GM18867 (cell line): ENCODE measurements at regions not wholly inside any gene's neighbourhood (a gene's known extent, or its start where the extent isn't known, plus 50 kb on each side); places are given as distances from the start of the nearest gene placed in this dataset.
"Not testable (repeated sequence)": the region's sequence is repeated elsewhere in the genome, so short reads cannot be mapped to it uniquely, and the experiment has no call there.

Experiments used
- ATAC-seq: cut with Tn5 transposase; IDR thresholded peaks from one replicate; pipeline ENCODE4 v1.9.1; 2021; ENCODE audit warnings: mild to moderate bottlenecking, moderate library complexity; ENCODE audit not compliant: unreplicated experiment

- no peak for ATAC-seq
Measured at GRCh38 chr4:55251342-55251741, 94.7 kb upstream of the SRD5A3 start.

GRCh38 chr4:55251896-55252295 lies 94.1 kb upstream of the SRD5A3 start:
- no peak for ATAC-seq

GRCh38 chr4:55253948-55254593 lies 92.0 kb upstream of the SRD5A3 start:
- no peak for ATAC-seq

- ATAC-seq = no peak
Measured at GRCh38 chr4:55255179-55255578, 90.9 kb upstream of the SRD5A3 start.

GRCh38 chr4:55256787-55257186 lies 89.3 kb upstream of the SRD5A3 start:
- no peak for ATAC-seq

- no peak for ATAC-seq
Measured at GRCh38 chr4:55258152-55258865, 87.7 kb upstream of the SRD5A3 start.

DNA sequence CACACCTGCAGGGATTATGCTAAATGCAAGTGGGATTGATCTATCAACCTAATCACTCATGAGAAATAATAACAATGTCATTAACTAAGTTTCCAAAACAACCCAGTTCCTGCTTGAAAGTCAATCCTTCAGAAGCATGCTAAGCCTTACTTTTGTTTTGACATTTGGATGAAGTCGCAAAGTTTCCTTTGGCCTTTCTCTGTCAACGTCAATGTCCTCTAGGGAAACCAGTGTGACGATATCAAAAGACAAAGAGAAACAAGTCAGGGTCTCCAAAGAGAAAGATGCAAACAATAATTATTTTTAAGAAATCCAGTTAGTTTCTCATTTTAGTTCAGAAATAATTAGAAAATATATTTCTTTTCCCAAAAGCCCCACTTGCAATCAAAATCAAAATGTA lies 86.7 kb upstream of the SRD5A3 start:
- no peak for ATAC-seq

GRCh38 chr4:55269470-55269869 lies 76.6 kb upstream of the SRD5A3 start:
- no peak for ATAC-seq

GRCh38 chr4:55269995-55270394 lies 76.0 kb upstream of the SRD5A3 start:
- no peak for ATAC-seq

DNA sequence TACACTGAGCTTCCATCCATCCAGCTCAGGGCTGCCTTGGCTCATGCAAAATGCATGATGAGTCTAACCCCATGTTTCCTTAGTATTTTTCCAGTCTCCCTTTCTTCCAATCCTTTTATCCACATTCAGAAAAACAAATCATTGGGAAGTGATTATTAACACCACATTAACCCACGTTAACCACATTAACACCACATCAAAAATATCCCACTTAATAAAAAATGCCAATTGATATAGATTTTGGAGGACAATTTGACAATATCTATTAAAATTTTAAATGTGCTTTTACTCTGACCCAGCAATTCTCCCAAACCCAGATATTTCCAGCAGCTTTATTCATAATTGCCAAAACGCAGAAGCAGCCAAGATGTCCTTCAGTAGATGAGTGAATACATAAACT lies 75.6 kb upstream of the SRD5A3 start:
- ATAC-seq = no peak

DNA sequence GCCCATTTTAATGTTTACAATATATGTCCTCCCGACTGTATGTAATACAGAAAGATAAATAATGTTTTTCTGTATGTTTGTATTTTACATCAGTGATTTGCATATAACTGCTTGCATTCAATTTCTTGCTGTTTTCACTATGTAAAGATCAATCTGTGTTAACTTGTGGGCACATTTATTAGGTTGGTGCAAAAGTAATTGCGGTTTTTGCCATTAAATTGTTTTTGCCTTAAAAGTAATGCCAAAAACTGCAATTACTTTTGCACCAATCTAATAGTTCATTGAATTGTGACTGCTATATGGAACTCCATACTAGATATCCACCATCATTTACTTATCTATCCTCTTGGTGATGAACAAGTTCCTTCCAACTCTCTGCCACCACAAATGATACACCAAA lies 73.9 kb upstream of the SRD5A3 start:
- ATAC-seq = no peak

- no peak for ATAC-seq
Measured at GRCh38 chr4:55272589-55272988, 73.5 kb upstream of the SRD5A3 start.

- ATAC-seq = no peak
Measured at GRCh38 chr4:55277011-55277410, 69.0 kb upstream of the SRD5A3 start.

- no peak for ATAC-seq
Measured at GRCh38 chr4:55278316-55278715, 67.7 kb upstream of the SRD5A3 start.

DNA sequence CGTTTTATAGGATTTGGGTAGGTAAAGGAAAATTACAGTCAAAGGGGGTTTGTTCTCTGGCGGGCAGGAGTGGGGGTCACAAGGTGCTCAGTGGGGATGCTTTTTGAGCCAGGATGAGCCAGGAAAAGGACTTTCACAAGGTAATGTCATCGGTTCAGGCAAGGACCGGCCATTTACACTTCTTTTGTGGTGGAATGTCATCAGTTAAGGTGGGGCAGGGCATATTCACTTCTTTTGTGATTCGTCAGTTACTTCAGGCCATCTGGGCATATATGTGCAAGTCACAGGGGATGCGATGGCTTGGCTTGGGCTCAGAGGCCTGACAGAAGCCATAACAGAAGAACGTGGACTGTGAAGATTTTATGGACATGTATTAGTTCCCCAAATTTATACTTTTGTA lies 65.6 kb upstream of the SRD5A3 start:
- ATAC-seq = not testable (repeated sequence)

GRCh38 chr4:55281118-55281683 lies 64.8 kb upstream of the SRD5A3 start:
- not testable (repeated sequence) for ATAC-seq

- no peak for ATAC-seq
Measured at GRCh38 chr4:55284331-55284730, 61.7 kb upstream of the SRD5A3 start.

DNA sequence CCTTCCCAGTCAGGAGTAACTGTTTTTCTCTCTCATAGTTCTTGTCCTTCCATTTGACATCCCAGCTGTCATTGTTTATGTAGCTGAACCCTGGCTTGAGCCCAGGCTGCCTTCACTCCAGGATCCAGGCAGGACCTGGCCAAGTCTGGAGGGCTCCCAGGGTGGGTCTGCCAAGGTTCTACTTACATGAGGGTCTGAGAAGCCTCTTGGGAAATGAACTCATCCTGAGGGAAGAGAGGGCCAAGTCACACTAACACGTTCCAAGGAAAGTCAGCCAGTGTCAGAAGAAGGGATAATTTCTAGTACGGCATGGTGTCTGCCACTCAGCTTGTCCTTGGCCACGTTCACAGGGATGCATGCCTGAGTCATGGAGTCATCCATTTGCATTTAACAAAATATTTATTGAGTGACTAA lies 54.8 kb upstream of the SRD5A3 start:
- ATAC-seq = no peak

- ATAC-seq = no peak
Measured at GRCh38 chr4:55296096-55296495, 49.9 kb upstream of the SRD5A3 start.
